Endothelial cell of umbilical vein (primary cell): ENCODE measurements at regions not wholly inside any gene's neighbourhood (a gene's known extent, or its start where the extent isn't known, plus 50 kb on each side); places are given as distances from the start of the nearest gene placed in this dataset.

Source experiments
- BruUV-seq: library from RNA; stranded (reverse); fragments of 400-500 nt; replicated peaks from 2 replicates; lab custom pipeline; 2021; lab: Mats Ljungman, UMichigan
- CTCF ChIA-PET: fragments of 300-600, 350-600 bp; sonication (Branson Sonifier 250); formaldehyde crosslinking; loops from one replicate; lab custom pipeline; 2021; ENCODE audit warnings: antibody characterized with exemption, inconsistent platforms; lab: Charles Lee
- POLR2A ChIA-PET: fragments of 300-600, 350-600 bp; sonication (Branson Sonifier 250); formaldehyde crosslinking; loops from one replicate; lab custom pipeline; 2021; ENCODE audit warnings: antibody characterized with exemption, inconsistent platforms; lab: Charles Lee
- DNase-seq: peaks from one replicate; pipeline ENCODE4 v3.0.0-alpha.2; 2011; ENCODE audit warnings: low read depth, low spot score
- FAIRE-seq: peaks from 2 replicates; lab custom pipeline; 2011; peaks lifted over from hg19 to GRCh38; lab: Jason Lieb, UNC
- H2AFZ ChIP-seq: 2 replicates; pipeline ENCODE4 v1.6.0; 2012; ENCODE audit warnings: low read depth, low read length, control low read depth, inconsistent platforms
- H3K27ac ChIP-seq: 2 replicates; pipeline ENCODE4 v1.5.1; 2011; ENCODE audit warnings: low read depth, mild to moderate bottlenecking, control low read depth, low read length, moderate library complexity; ENCODE audit not compliant: insufficient read depth
- H3K27me3 ChIP-seq, 2 experiments: 2 replicates each; pipeline versions ENCODE4 v1.6.0 to v1.6.1; 2011; ENCODE audit warnings: low read length in 2 of 2, mixed read lengths in 1 of 2; ENCODE audit not compliant: control insufficient read depth in 2 of 2, insufficient read depth in 2 of 2
- H3K36me3 ChIP-seq, 2 experiments: 2 replicates in 1 of 2; 3 replicates in 1 of 2; pipeline ENCODE4 v1.5.1; 2011; ENCODE audit warnings: low read length in 2 of 2, mild to moderate bottlenecking in 1 of 2, moderate library complexity in 1 of 2; ENCODE audit not compliant: control insufficient read depth in 2 of 2, insufficient read depth in 2 of 2; ENCODE audit errors: extremely low read depth in 1 of 2
- H3K4me1 ChIP-seq: 3 replicates; pipeline ENCODE4 v1.5.1; 2011; ENCODE audit warnings: mild to moderate bottlenecking, low read length; ENCODE audit not compliant: control insufficient read depth, insufficient read depth; ENCODE audit errors: extremely low read depth
- H3K4me2 ChIP-seq: 2 replicates; pipeline ENCODE4 v1.6.1; 2011; ENCODE audit warnings: low read length, control low read depth, mixed read lengths; ENCODE audit not compliant: insufficient read depth
- H3K4me3 ChIP-seq, 3 experiments: fragments of 200-600 bp in 1 of 3; sonication (generic), shearing (Covaris generic) in 1 of 3; replicated peaks in 1 of 3; 2 replicates each; pipeline ENCODE4 v1.5.1; 2011 to 2016; ENCODE audit warnings: control low read depth in 3 of 3, low read length in 3 of 3, mild to moderate bottlenecking in 2 of 3, inconsistent platforms in 1 of 3, low read depth in 1 of 3, moderate library complexity in 1 of 3; ENCODE audit not compliant: insufficient read depth in 1 of 3
- H3K79me2 ChIP-seq: 2 replicates; pipeline ENCODE4 v1.6.0; 2012; ENCODE audit warnings: low read length, inconsistent platforms; ENCODE audit not compliant: control insufficient read depth, insufficient read depth
- H3K9ac ChIP-seq: replicated peaks from 2 replicates; pipeline ENCODE3; 2011; ENCODE audit warnings: low read length, control low read depth; ENCODE audit not compliant: insufficient read depth; ENCODE audit errors: extremely low read depth
- H3K9me1 ChIP-seq: replicated peaks from 3 replicates; pipeline ENCODE4 v1.6.0; 2011; ENCODE audit warnings: mild to moderate bottlenecking, low read length; ENCODE audit not compliant: control insufficient read depth, insufficient read depth; ENCODE audit errors: extremely low read depth
- H3K9me3 ChIP-seq: replicated peaks from 2 replicates; pipeline ENCODE4 v1.5.1; 2012; ENCODE audit warnings: low read length, inconsistent platforms; ENCODE audit not compliant: control insufficient read depth, insufficient read depth
- H4K20me1 ChIP-seq: replicated peaks from 2 replicates; pipeline ENCODE3; 2011; ENCODE audit warnings: mild to moderate bottlenecking, low read length; ENCODE audit not compliant: control insufficient read depth, insufficient read depth; ENCODE audit errors: extremely low read depth
- EZH2 ChIP-seq: IDR thresholded peaks from 2 replicates; pipeline ENCODE4 v1.6.1; 2012; ENCODE audit warnings: borderline replicate concordance, low read depth, mild to moderate bottlenecking, moderate library complexity, low read length, inconsistent platforms; ENCODE audit not compliant: severe bottlenecking
- FOS ChIP-seq: IDR thresholded peaks from 2 replicates; pipeline ENCODE4 v1.6.1; 2011; ENCODE audit warnings: mild to moderate bottlenecking, low read length, moderate library complexity, borderline replicate concordance; ENCODE audit not compliant: insufficient read depth
- GATA2 ChIP-seq: IDR thresholded peaks from 2 replicates; pipeline ENCODE4 v1.7.0; 2011; ENCODE audit warnings: low read depth, mild to moderate bottlenecking, moderate library complexity, mixed read lengths, low read length; ENCODE audit not compliant: insufficient read length, insufficient read depth
- JUN ChIP-seq: IDR thresholded peaks from 2 replicates; pipeline ENCODE4 v1.6.1; 2011; ENCODE audit warnings: borderline replicate concordance, low read depth; ENCODE audit not compliant: insufficient read length, insufficient read depth
- MYC ChIP-seq: IDR thresholded peaks from one replicate; pipeline ENCODE4 v1.6.1; 2011; ENCODE audit warnings: mild to moderate bottlenecking, low read depth, low read length
- POLR2A ChIP-seq: IDR thresholded peaks from 2 replicates; pipeline ENCODE4 v1.6.1; 2012; ENCODE audit warnings: low read depth, mild to moderate bottlenecking, control low read depth, low read length
- POLR2AphosphoS5 ChIP-seq: IDR thresholded peaks from 2 replicates; pipeline ENCODE4 v1.6.1; 2012; ENCODE audit warnings: low read depth, mild to moderate bottlenecking, control low read depth, low read length, moderate library complexity; ENCODE audit not compliant: insufficient read depth
- dilution Hi-C: fragments of 300-500 bp; cut with MboI; formaldehyde crosslinking; loops from one replicate; pipeline ENCODE4 v1.15.0; 2019; ENCODE audit warnings: low sequenced_read_pairs; ENCODE audit not compliant: extremely low pct_ligation_motif_present
- intact Hi-C: fragments of 100-400 bp; cut with micrococcal nuclease; formaldehyde crosslinking; loops from one replicate; pipeline ENCODE4 v1.10.0; 2022
- TF ChIP-seq, protein P1 (sequence below): IDR thresholded peaks from 2 replicates; pipeline ENCODE4 v1.6.1; 2011; ENCODE audit not compliant: insufficient read depth, insufficient read length
- TF ChIP-seq, protein P2 (sequence below), 2 donors: IDR thresholded peaks; 1 replicate in 1 of 2; 2 replicates in 1 of 2; pipeline ENCODE4 v1.5.1; 2011; ENCODE audit warnings: low read length in 2 of 2, mild to moderate bottlenecking in 2 of 2, moderate library complexity in 2 of 2, control low read depth in 1 of 2, inconsistent platforms in 1 of 2, low read depth in 1 of 2; ENCODE audit not compliant: insufficient read depth in 1 of 2; ENCODE audit errors: extremely low read depth in 1 of 2

DNA sequence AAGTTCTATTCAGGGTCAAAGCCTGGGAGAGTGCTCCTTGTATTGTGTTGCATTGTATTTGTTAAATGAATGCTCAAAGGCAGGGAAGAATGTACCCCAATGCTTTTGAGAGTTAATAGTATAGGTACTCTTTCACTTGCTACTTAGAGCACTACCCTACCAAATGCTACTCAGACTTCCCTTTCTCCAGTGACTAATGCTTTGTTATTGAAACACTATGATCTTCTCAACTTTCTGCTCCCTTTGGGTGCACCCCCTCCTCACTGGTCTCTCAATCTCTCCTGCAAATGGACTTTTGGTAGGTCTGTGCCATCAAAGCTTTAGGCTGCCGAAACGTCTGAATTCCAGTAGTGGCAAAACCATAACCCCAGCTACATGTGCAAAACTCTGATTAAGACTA, 177.7 kb upstream of the AHR start:
- H3K9me1 ChIP-seq: no peaks in the 10 kb centered on the region
- dilution Hi-C loops (no loop called here), intact Hi-C loops (no loop called here)
- TF ChIP-seq, protein P1, sequence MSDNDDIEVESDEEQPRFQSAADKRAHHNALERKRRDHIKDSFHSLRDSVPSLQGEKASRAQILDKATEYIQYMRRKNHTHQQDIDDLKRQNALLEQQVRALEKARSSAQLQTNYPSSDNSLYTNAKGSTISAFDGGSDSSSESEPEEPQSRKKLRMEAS: no peak
- TF ChIP-seq, protein P2, sequence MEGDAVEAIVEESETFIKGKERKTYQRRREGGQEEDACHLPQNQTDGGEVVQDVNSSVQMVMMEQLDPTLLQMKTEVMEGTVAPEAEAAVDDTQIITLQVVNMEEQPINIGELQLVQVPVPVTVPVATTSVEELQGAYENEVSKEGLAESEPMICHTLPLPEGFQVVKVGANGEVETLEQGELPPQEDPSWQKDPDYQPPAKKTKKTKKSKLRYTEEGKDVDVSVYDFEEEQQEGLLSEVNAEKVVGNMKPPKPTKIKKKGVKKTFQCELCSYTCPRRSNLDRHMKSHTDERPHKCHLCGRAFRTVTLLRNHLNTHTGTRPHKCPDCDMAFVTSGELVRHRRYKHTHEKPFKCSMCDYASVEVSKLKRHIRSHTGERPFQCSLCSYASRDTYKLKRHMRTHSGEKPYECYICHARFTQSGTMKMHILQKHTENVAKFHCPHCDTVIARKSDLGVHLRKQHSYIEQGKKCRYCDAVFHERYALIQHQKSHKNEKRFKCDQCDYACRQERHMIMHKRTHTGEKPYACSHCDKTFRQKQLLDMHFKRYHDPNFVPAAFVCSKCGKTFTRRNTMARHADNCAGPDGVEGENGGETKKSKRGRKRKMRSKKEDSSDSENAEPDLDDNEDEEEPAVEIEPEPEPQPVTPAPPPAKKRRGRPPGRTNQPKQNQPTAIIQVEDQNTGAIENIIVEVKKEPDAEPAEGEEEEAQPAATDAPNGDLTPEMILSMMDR (IDR thresholded peaks at IDR 0.05; ENCODE audit: extremely low read depth in 1 of 2, insufficient read depth in 1 of 2, low read depth in 1 of 2, low read length in 2 of 2): no peak
- TF ChIP-seq POLR2A (no peak), GATA2 (no peak), FOS (no peak), EZH2 (no peak), JUN (no peak), POLR2AphosphoS5 (no peak), MYC (no peak)
- DNase-seq (no peak), FAIRE-seq (no peak)
- BruUV-seq: no TSS peak
- no peaks in the 10 kb centered on the region for H3K79me2 ChIP-seq
- no peak overlapping the region for H3K9ac ChIP-seq
- no peaks in the 10 kb centered on the region for H4K20me1 ChIP-seq
- H3K4me3 ChIP-seq: no peak overlapping the region
- H3K36me3 ChIP-seq: no peaks in the 10 kb centered on the region
- no peak overlapping the region for H2AFZ ChIP-seq
- no peaks in the 10 kb centered on the region for H3K9me3 ChIP-seq
- peaks cover 10% of the 10 kb centered on the region for H3K4me1 ChIP-seq
- no peaks in the 10 kb centered on the region for H3K27me3 ChIP-seq
- ChIA-PET CTCF (interaction anchor here (0.7 to 1.4 kb wide), 4 partner anchors 11 to 182 kb away, joined by 3 to 5 read pairs (median 4); no protein-coding TSS in a partner anchor), POLR2A (no interaction called here)
- no peak overlapping the region for H3K4me2 ChIP-seq
- no peak overlapping the region for H3K27ac ChIP-seq
